HG02840 (cell line): ENCODE measurements at regions not wholly inside any gene's neighbourhood (a gene's known extent, or its start where the extent isn't known, plus 50 kb on each side); places are given as distances from the start of the nearest gene placed in this dataset.
"Not testable (repeated sequence)": the region's sequence is repeated elsewhere in the genome, so short reads cannot be mapped to it uniquely, and the experiment has no call there.

ENCODE experiments used
- ATAC-seq: cut with Tn5 transposase; IDR thresholded peaks from one replicate; pipeline ENCODE4 v1.9.1; 2021; ENCODE audit warnings: mild to moderate bottlenecking, moderate library complexity, moderate number of reproducible peaks; ENCODE audit not compliant: unreplicated experiment, low FRiP score

GRCh38 chr6:82419132-82419581 is 55.5 kb downstream of the TPBG start:
- ATAC-seq, result no peak

- ATAC-seq, result no peak
These were observed 56.2 kb downstream of the TPBG start for GRCh38 chr6:82419859-82420258.

- ATAC-seq, result no peak
These were observed 67.0 kb downstream of the TPBG start for GRCh38 chr6:82430611-82431010.

- no peak for ATAC-seq
These were observed 73.1 kb downstream of the TPBG start for GRCh38 chr6:82436740-82437139.

- ATAC-seq, result no peak
These were observed 74.1 kb downstream of the TPBG start for GRCh38 chr6:82437701-82438100.

GRCh38 chr6:82441047-82441855 is 77.6 kb downstream of the TPBG start:
- ATAC-seq, result no peak

GRCh38 chr6:82442061-82442719 is 78.6 kb downstream of the TPBG start:
- ATAC-seq, result no peak

GRCh38 chr6:82458147-82458546 is 94.5 kb downstream of the TPBG start:
- no peak for ATAC-seq

- no peak for ATAC-seq
These were observed 95.1 kb downstream of the TPBG start for GRCh38 chr6:82458705-82459104.

- ATAC-seq, result no peak
These were observed 97.9 kb downstream of the TPBG start for GRCh38 chr6:82461536-82461935.

GRCh38 chr6:82467338-82467737 is 103.7 kb downstream of the TPBG start:
- ATAC-seq, result no peak

- ATAC-seq, result not testable (repeated sequence)
These were observed 106.5 kb downstream of the TPBG start for GRCh38 chr6:82470123-82470522.

GRCh38 chr6:82475106-82475505 is 111.5 kb downstream of the TPBG start:
- ATAC-seq, result not testable (repeated sequence)

GRCh38 chr6:82484001-82484400 is 120.4 kb downstream of the TPBG start:
- no peak for ATAC-seq

- ATAC-seq, result no peak
These were observed 121.4 kb downstream of the TPBG start for GRCh38 chr6:82484737-82485626.

- no peak for ATAC-seq
These were observed 124.3 kb downstream of the TPBG start for GRCh38 chr6:82487895-82488294.

GRCh38 chr6:82488403-82488802 is 124.8 kb downstream of the TPBG start:
- ATAC-seq, result no peak

GRCh38 chr6:82492134-82492533 is 128.5 kb downstream of the TPBG start:
- no peak for ATAC-seq

- no peak for ATAC-seq
These were observed 129.8 kb downstream of the TPBG start for GRCh38 chr6:82493467-82493866.

- ATAC-seq, result no peak
These were observed 130.8 kb downstream of the TPBG start for GRCh38 chr6:82494367-82494766.

- not testable (repeated sequence) for ATAC-seq
These were observed 138.3 kb downstream of the TPBG start for GRCh38 chr6:82501901-82502300.
